HFF-Myc (cell line): ENCODE measurements at regions not wholly inside any gene's neighbourhood (a gene's known extent, or its start where the extent isn't known, plus 50 kb on each side); places are given as distances from the start of the nearest gene placed in this dataset.

Experiments
- DNase-seq: peaks from one replicate; pipeline ENCODE4 v3.0.0-alpha.2; 2011; ENCODE audit warnings: low read depth; ENCODE audit errors: extremely low read depth
- H3K4me3 ChIP-seq: replicated peaks from 2 replicates; pipeline ENCODE4 v1.5.1; 2011; ENCODE audit warnings: low read depth, mild to moderate bottlenecking, control low read depth, low read length
- CTCF ChIP-seq: IDR thresholded peaks from 2 replicates; pipeline ENCODE4 v1.5.1; 2012; ENCODE audit warnings: mild to moderate bottlenecking, low read depth, low read length, control low read depth; ENCODE audit errors: missing control alignments

- H3K4me3 ChIP-seq: no peak overlapping the region
- no peak for TF ChIP-seq CTCF
- DNase-seq: no peak
Observed at GRCh38 chr2:67085146-67085545, 312.0 kb upstream of the ETAA1 start.

- no peak overlapping the region for H3K4me3 ChIP-seq
- no peak for TF ChIP-seq CTCF
- DNase-seq: no peak
Observed at GRCh38 chr2:67091681-67092080, 305.5 kb upstream of the ETAA1 start.

DNA sequence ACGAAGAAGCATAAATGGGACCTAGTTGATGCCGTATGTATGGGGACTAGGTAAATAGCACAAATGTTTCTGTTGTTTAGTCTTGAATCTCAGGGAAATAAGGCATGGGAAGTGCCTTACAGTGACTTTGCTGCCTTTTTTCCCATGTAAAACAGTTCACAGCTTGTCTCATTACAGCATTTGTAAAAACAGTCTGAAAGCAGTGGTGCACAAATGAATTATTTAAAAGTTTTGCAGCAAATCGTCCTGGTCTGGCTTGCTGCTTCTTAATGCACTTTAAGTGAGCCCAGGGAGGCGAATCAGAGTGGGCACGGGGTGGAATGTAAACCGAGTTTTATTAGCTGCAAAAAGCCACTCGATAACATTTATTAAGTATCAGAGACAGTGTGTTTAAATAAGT, 302.0 kb upstream of the ETAA1 start:
- no peak overlapping the region for H3K4me3 ChIP-seq
- no peak for DNase-seq
- no peak for TF ChIP-seq CTCF

DNA sequence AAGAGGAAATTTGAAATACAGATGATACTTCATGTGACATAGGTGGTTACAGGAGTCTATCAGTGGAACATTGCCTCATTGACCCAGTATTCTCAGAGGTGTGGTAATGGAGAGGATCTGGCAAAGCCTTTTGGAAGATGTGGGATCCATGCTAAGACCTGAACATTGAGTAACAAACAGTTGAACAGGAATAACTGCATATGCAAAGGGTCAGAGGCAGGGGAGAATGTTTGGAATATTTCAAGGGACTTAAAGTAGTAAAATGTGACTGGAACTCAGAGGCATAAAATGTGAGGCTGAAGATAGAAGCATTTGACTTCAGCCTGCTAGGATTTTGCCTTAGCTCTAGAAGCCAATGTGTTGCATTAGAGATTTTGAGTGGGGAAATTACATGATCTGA, 300.2 kb upstream of the ETAA1 start:
- TF ChIP-seq CTCF: no peak
- no peak for DNase-seq
- H3K4me3 ChIP-seq: no peak overlapping the region

GRCh38 chr2:67103157-67103556, 294.0 kb upstream of the ETAA1 start:
- TF ChIP-seq CTCF: no peak
- no peak for DNase-seq
- no peak overlapping the region for H3K4me3 ChIP-seq

DNA sequence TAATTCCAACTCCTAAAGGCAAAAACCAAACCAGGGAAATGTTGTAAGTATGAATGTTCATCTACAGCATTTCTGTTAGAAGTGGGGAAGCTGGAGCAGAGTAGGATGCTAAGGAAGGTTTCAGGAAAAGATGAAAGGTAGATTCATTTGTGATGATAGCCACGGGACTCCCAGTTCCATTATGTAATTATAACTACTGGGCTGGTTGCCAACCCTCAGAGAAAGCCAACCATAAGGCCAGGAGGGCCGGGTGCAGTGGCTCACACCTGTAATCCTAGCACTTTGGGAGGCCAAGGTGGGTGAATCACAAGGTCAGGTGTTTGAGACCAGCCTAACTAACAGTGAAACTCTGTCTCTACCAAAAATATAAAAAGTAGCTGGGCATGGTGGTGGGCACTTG, 288.9 kb upstream of the ETAA1 start:
- H3K4me3 ChIP-seq: no peak overlapping the region
- DNase-seq: no peak
- no peak for TF ChIP-seq CTCF

DNA sequence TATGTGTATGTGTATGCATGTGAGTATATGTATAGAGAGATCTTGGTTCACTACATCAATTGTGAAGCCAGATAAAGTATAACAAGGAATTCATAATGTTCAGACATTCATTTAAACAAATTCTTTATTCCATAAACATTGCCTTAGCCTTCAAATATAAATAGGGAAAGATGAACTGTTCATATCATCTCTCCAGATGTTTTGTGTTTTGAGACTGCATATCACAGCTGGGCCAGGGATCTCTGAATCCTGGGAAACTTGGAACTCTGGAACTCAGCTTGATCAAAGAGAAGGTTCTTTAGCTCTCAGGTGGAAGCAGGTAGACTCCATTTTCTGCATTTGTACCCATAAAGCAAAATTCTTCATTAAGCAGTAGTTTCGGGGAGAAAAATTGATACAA, 272.6 kb upstream of the ETAA1 start:
- no peak for DNase-seq
- H3K4me3 ChIP-seq: no peak overlapping the region
- TF ChIP-seq CTCF: no peak
